Astrocyte (in vitro differentiated cells and primary cell): ENCODE measurements at regions not wholly inside any gene's neighbourhood (a gene's known extent, or its start where the extent isn't known, plus 50 kb on each side); places are given as distances from the start of the nearest gene placed in this dataset.

Source experiments
- DNase-seq: peaks from one replicate; pipeline ENCODE4 v3.0.0-alpha.2; 2010; ENCODE audit warnings: low read depth
- FAIRE-seq: peaks from 2 replicates; lab custom pipeline; 2011; peaks lifted over from hg19 to GRCh38; lab: Jason Lieb, UNC
- H2AFZ ChIP-seq: 2 replicates; pipeline ENCODE4 v1.6.0; 2012; ENCODE audit warnings: low read depth, low read length, inconsistent platforms
- H3K27ac ChIP-seq: 2 replicates; pipeline ENCODE4 v1.5.1; 2011; ENCODE audit warnings: low read depth, low read length, inconsistent platforms
- H3K27me3 ChIP-seq: 2 replicates; pipeline ENCODE4 v1.6.0; 2011; ENCODE audit warnings: low read length, inconsistent platforms; ENCODE audit not compliant: insufficient read depth
- H3K36me3 ChIP-seq: 2 replicates; pipeline ENCODE4 v1.5.1; 2011; ENCODE audit warnings: low read length, inconsistent platforms; ENCODE audit not compliant: insufficient read depth
- H3K4me1 ChIP-seq: 2 replicates; pipeline ENCODE4 v1.5.1; 2011; ENCODE audit warnings: low read length, inconsistent platforms; ENCODE audit not compliant: insufficient read depth
- H3K4me2 ChIP-seq: 2 replicates; pipeline ENCODE4 v1.6.0; 2012; ENCODE audit warnings: low read length, inconsistent platforms
- H3K4me3 ChIP-seq: 2 replicates; pipeline ENCODE4 v1.5.1; 2011; ENCODE audit warnings: low read depth, mild to moderate bottlenecking, low read length, inconsistent platforms; ENCODE audit not compliant: insufficient read depth
- H3K79me2 ChIP-seq: 2 replicates; pipeline ENCODE4 v1.6.0; 2012; ENCODE audit warnings: mild to moderate bottlenecking, low read length, inconsistent platforms; ENCODE audit not compliant: insufficient read depth
- H3K9ac ChIP-seq: 2 replicates; pipeline ENCODE4 v1.6.0; 2012; ENCODE audit warnings: mild to moderate bottlenecking, low read length, inconsistent platforms
- H3K9me3 ChIP-seq: 2 replicates; pipeline ENCODE4 v1.5.1; 2012; ENCODE audit warnings: low read depth, mild to moderate bottlenecking, low read length, inconsistent platforms; ENCODE audit not compliant: insufficient read depth
- H4K20me1 ChIP-seq: 2 replicates; pipeline ENCODE4 v1.6.0; 2012; ENCODE audit warnings: low read length, inconsistent platforms; ENCODE audit not compliant: insufficient read depth
- H3K27ac Mint-ChIP-seq: one replicate; pipeline ENCODE4 v1.8.0; 2021; ENCODE audit warnings: mild to moderate bottlenecking, mixed read lengths; ENCODE audit not compliant: unreplicated experiment
- H3K27me3 Mint-ChIP-seq: one replicate; pipeline ENCODE4 v1.8.0; 2021; ENCODE audit warnings: low read depth, mixed read lengths; ENCODE audit not compliant: unreplicated experiment
- H3K36me3 Mint-ChIP-seq: one replicate; pipeline ENCODE4 v1.8.0; 2021; ENCODE audit warnings: low read depth, mixed read lengths; ENCODE audit not compliant: unreplicated experiment
- H3K4me1 Mint-ChIP-seq: one replicate; pipeline ENCODE4 v1.8.0; 2021; ENCODE audit warnings: low read depth, mixed read lengths; ENCODE audit not compliant: unreplicated experiment
- H3K4me3 Mint-ChIP-seq: one replicate; pipeline ENCODE4 v1.8.0; 2021; ENCODE audit warnings: mild to moderate bottlenecking, moderate library complexity, mixed read lengths; ENCODE audit not compliant: unreplicated experiment
- H3K9me3 Mint-ChIP-seq: one replicate; pipeline ENCODE4 v1.8.0; 2021; ENCODE audit warnings: mild to moderate bottlenecking, mixed read lengths; ENCODE audit not compliant: unreplicated experiment
- CTCF ChIP-seq: IDR thresholded peaks from 2 replicates; pipeline ENCODE4 v1.5.1; 2011; ENCODE audit warnings: low read depth, mild to moderate bottlenecking, inconsistent platforms, low read length, moderate library complexity; ENCODE audit not compliant: insufficient read depth
- EZH2 ChIP-seq: IDR thresholded peaks from 2 replicates; pipeline ENCODE4 v1.6.1; 2012; ENCODE audit warnings: mild to moderate bottlenecking, low read length, inconsistent platforms; ENCODE audit not compliant: insufficient read depth

GRCh38 chr13:110806636-110807035 is 93.1 kb downstream of the ING1 start:
- H3K27me3 ChIP-seq = peaks cover 25% of the 10 kb centered on the region
- no peak overlapping the region for H3K4me2 ChIP-seq
- H3K27ac Mint-ChIP-seq = no peak overlapping the region
- no peak overlapping the region for H3K27ac ChIP-seq
- no peaks in the 10 kb centered on the region for H3K9me3 Mint-ChIP-seq
- no peaks in the 10 kb centered on the region for H3K9me3 ChIP-seq
- H4K20me1 ChIP-seq = no peaks in the 10 kb centered on the region
- H3K36me3 ChIP-seq = no peaks in the 10 kb centered on the region
- no peak overlapping the region for H3K9ac ChIP-seq
- H3K4me1 Mint-ChIP-seq = no peaks in the 10 kb centered on the region
- no peaks in the 10 kb centered on the region for H3K4me1 ChIP-seq
- TF ChIP-seq CTCF (no peak), EZH2 (no peak)
- no peak overlapping the region for H3K4me3 Mint-ChIP-seq
- no peak overlapping the region for H3K4me3 ChIP-seq
- peaks cover 19% of the 10 kb centered on the region for H3K27me3 Mint-ChIP-seq
- H2AFZ ChIP-seq = no peak overlapping the region
- no peak for DNase-seq
- no peak for FAIRE-seq
- no peaks in the 10 kb centered on the region for H3K36me3 Mint-ChIP-seq
- no peaks in the 10 kb centered on the region for H3K79me2 ChIP-seq

- H3K36me3 ChIP-seq = no peaks in the 10 kb centered on the region
- H3K4me2 ChIP-seq = no peak overlapping the region
- H3K27ac ChIP-seq = no peak overlapping the region
- Mint-ChIP-seq H3K4me1 (no peaks in the 10 kb centered on the region), H3K27ac (no peak overlapping the region), H3K27me3 (peaks cover 21% of the 10 kb centered on the region), H3K4me3 (no peak overlapping the region), H3K9me3 (no peaks in the 10 kb centered on the region), H3K36me3 (no peaks in the 10 kb centered on the region)
- no peak overlapping the region for H3K9ac ChIP-seq
- no peaks in the 10 kb centered on the region for H4K20me1 ChIP-seq
- FAIRE-seq (no peak), DNase-seq (no peak)
- peaks cover 26% of the 10 kb centered on the region for H3K27me3 ChIP-seq
- no peaks in the 10 kb centered on the region for H3K4me1 ChIP-seq
- no peaks in the 10 kb centered on the region for H3K79me2 ChIP-seq
- TF ChIP-seq EZH2 (peak; percentile 29), CTCF (no peak)
- H2AFZ ChIP-seq = no peak overlapping the region
- no peaks in the 10 kb centered on the region for H3K9me3 ChIP-seq
- H3K4me3 ChIP-seq = no peak overlapping the region
Measured at GRCh38 chr13:110807546-110807945, 94.0 kb downstream of the ING1 start.

GRCh38 chr13:110808138-110808537 is 94.6 kb downstream of the ING1 start:
- FAIRE-seq = no peak

More at GRCh38 chr13:110808138-110808537, 94.6 kb downstream of the ING1 start:
- Histone ChIP-seq H3K4me3 (no peak overlapping the region), H3K27me3 (peaks cover 26% of the 10 kb centered on the region), H3K4me2 (no peak overlapping the region), H3K4me1 (no peaks in the 10 kb centered on the region), H3K79me2 (no peaks in the 10 kb centered on the region), H3K9me3 (no peaks in the 10 kb centered on the region), H3K27ac (no peak overlapping the region), H3K36me3 (no peaks in the 10 kb centered on the region), H3K9ac (no peak overlapping the region), H4K20me1 (no peaks in the 10 kb centered on the region), H2AFZ (no peak overlapping the region)
- H3K36me3 Mint-ChIP-seq = no peaks in the 10 kb centered on the region
- no peak overlapping the region for H3K27ac Mint-ChIP-seq
- no peak for DNase-seq
- H3K4me3 Mint-ChIP-seq = no peak overlapping the region
- H3K9me3 Mint-ChIP-seq = no peaks in the 10 kb centered on the region
- TF ChIP-seq EZH2 = no peak
- no peak for TF ChIP-seq CTCF
- peaks cover 19% of the 10 kb centered on the region for H3K27me3 Mint-ChIP-seq
- no peaks in the 10 kb centered on the region for H3K4me1 Mint-ChIP-seq
